IMR-90 (cell line): ENCODE measurements at regions not wholly inside any gene's neighbourhood (a gene's known extent, or its start where the extent isn't known, plus 50 kb on each side); places are given as distances from the start of the nearest gene placed in this dataset.

Source experiments
- ATAC-seq: fragments of 200-7000 bp; cut with Tn5 transposase; 2 replicates; pipeline ENCODE4 v1.9.1; 2020; ENCODE audit warnings: low read depth, mild to moderate bottlenecking, moderate library complexity
- BruUV-seq: library from RNA; stranded (reverse); fragments of 400-500 nt; replicated peaks from 2 replicates; lab custom pipeline; 2021; lab: Mats Ljungman, UMichigan
- CTCF ChIA-PET: fragments of 300-600 bp; formaldehyde crosslinking; extraction: SDS; loops from one replicate; lab custom pipeline; 2021; ENCODE audit warnings: antibody characterized with exemption; lab: Yijun Ruan, JAX
- POLR2A ChIA-PET: fragments of 300-600 bp; sonication (Branson Sonifier 250); formaldehyde crosslinking; loops from one replicate; lab custom pipeline; 2022; ENCODE audit warnings: antibody characterized with exemption; ENCODE audit not compliant: unreplicated experiment; lab: Charles Lee
- DNase-seq: peaks from one replicate; pipeline ENCODE4 v3.0.0; 2013
- H2AFZ ChIP-seq: replicated peaks from 2 replicates; pipeline ENCODE3; 2013; ENCODE audit warnings: low read length, mild to moderate bottlenecking; ENCODE audit not compliant: poor library complexity
- H2AK5ac ChIP-seq: 2 replicates; pipeline ENCODE4 v1.6.1; 2013; ENCODE audit warnings: low read depth, low read length, inconsistent platforms
- H2AK9ac ChIP-seq: replicated peaks from 2 replicates; pipeline ENCODE3; 2013; ENCODE audit warnings: mild to moderate bottlenecking, low read depth, low read length, moderate library complexity; ENCODE audit not compliant: poor library complexity
- H2BK120ac ChIP-seq: 2 replicates; pipeline ENCODE4 v1.6.1; 2013; ENCODE audit warnings: low read depth, low read length, inconsistent platforms
- H2BK15ac ChIP-seq: 3 replicates; pipeline ENCODE4 v1.6.1; 2013; ENCODE audit warnings: low read depth, low read length, inconsistent platforms
- H2BK20ac ChIP-seq: 2 replicates; pipeline ENCODE4 v1.6.1; 2013; ENCODE audit warnings: low read depth, mild to moderate bottlenecking, inconsistent platforms, low read length, moderate library complexity
- H2BK5ac ChIP-seq: 2 replicates; pipeline ENCODE4 v1.6.1; 2013; ENCODE audit warnings: mild to moderate bottlenecking, low read depth, low read length, inconsistent platforms; ENCODE audit not compliant: poor library complexity, severe bottlenecking
- H3K14ac ChIP-seq: replicated peaks from 2 replicates; pipeline ENCODE4 v1.6.1; 2013; ENCODE audit warnings: low read depth, low read length, inconsistent platforms
- H3K18ac ChIP-seq: 2 replicates; pipeline ENCODE4 v1.6.1; 2013; ENCODE audit warnings: low read depth, low read length, control low read depth
- H3K23ac ChIP-seq: 2 replicates; pipeline ENCODE4 v1.6.1; 2013; ENCODE audit warnings: low read depth, low read length, inconsistent platforms
- H3K27ac ChIP-seq: 2 replicates; pipeline ENCODE4 v1.5.1; 2013; ENCODE audit warnings: mild to moderate bottlenecking, control low read depth, low read length; ENCODE audit not compliant: insufficient read depth
- H3K27me3 ChIP-seq: 2 replicates; pipeline ENCODE4 v1.6.1; 2013; ENCODE audit warnings: low read length; ENCODE audit not compliant: control insufficient read depth, insufficient read depth
- H3K36me3 ChIP-seq: 2 replicates; pipeline ENCODE4 v1.6.1; 2013; ENCODE audit warnings: low read length, mixed read lengths; ENCODE audit not compliant: control insufficient read depth, insufficient read depth
- H3K4ac ChIP-seq: 2 replicates; pipeline ENCODE4 v1.6.1; 2013; ENCODE audit warnings: low read depth, low read length, inconsistent platforms
- H3K4me1 ChIP-seq: 2 replicates; pipeline ENCODE4 v1.6.1; 2013; ENCODE audit warnings: low read length, mixed read lengths; ENCODE audit not compliant: control insufficient read depth, insufficient read depth
- H3K4me2 ChIP-seq: 2 replicates; pipeline ENCODE4 v1.6.1; 2013; ENCODE audit warnings: low read depth, mild to moderate bottlenecking, control low read depth, low read length, moderate library complexity
- H3K4me3 ChIP-seq: 2 replicates; pipeline ENCODE4 v1.5.1; 2013; ENCODE audit warnings: low read depth, mild to moderate bottlenecking, control low read depth, low read length, moderate library complexity; ENCODE audit not compliant: insufficient read depth
- H3K56ac ChIP-seq: 2 replicates; pipeline ENCODE4 v1.6.1; 2013; ENCODE audit warnings: low read length, inconsistent platforms; ENCODE audit not compliant: insufficient read depth; ENCODE audit errors: extremely low read depth
- H3K79me1 ChIP-seq, 2 experiments: 2 replicates each; pipeline ENCODE4 v1.6.1; 2013; ENCODE audit warnings: low read length in 2 of 2, inconsistent platforms in 1 of 2, low read depth in 1 of 2
- H3K9ac ChIP-seq: 2 replicates; pipeline ENCODE4 v1.6.1; 2013; ENCODE audit warnings: low read depth, low read length, control low read depth
- H3K9me1 ChIP-seq: 2 replicates; pipeline ENCODE4 v1.6.1; 2013; ENCODE audit warnings: low read length, inconsistent platforms; ENCODE audit not compliant: insufficient read depth
- H3K9me3 ChIP-seq: 2 replicates; pipeline ENCODE4 v1.6.1; 2013; ENCODE audit warnings: low read length; ENCODE audit not compliant: control insufficient read depth, insufficient read depth
- H4K20me1 ChIP-seq: 2 replicates; pipeline ENCODE4 v1.6.1; 2013; ENCODE audit warnings: low read length, inconsistent platforms; ENCODE audit not compliant: insufficient read depth
- H4K5ac ChIP-seq: 2 replicates; pipeline ENCODE4 v1.6.1; 2013; ENCODE audit warnings: mild to moderate bottlenecking, low read depth, low read length, control low read depth
- H4K8ac ChIP-seq, 2 experiments: 2 replicates each; pipeline ENCODE4 v1.6.1; 2013; ENCODE audit warnings: low read depth in 2 of 2, low read length in 2 of 2, control low read depth in 1 of 2, inconsistent platforms in 1 of 2
- H4K91ac ChIP-seq: 2 replicates; pipeline ENCODE4 v1.6.1; 2013; ENCODE audit warnings: low read depth, low read length, inconsistent platforms; ENCODE audit not compliant: insufficient read depth
- BHLHE40 ChIP-seq: fragments of 150-350 bp; IDR thresholded peaks from 2 replicates; pipeline ENCODE4 v1.6.1; 2016; ENCODE audit warnings: mild to moderate bottlenecking, low read depth, low read length
- CEBPB ChIP-seq: IDR thresholded peaks from 2 replicates; pipeline ENCODE4 v1.6.1; 2012; ENCODE audit warnings: low read depth, low read length, improper control_type of control experiment
- CHD1 ChIP-seq: IDR thresholded peaks from 2 replicates; pipeline ENCODE4 v1.6.1; 2012; ENCODE audit warnings: low read depth, low read length, improper control_type of control experiment
- CTCF ChIP-seq: conservative IDR thresholded peaks from 2 replicates; pipeline ENCODE4 v1.5.1; 2012; ENCODE audit warnings: mild to moderate bottlenecking, low read depth, low read length, improper control_type of control experiment
- ELK1 ChIP-seq: fragments of 150-350 bp; IDR thresholded peaks from 2 replicates; pipeline ENCODE4 v1.6.1; 2016; ENCODE audit warnings: low read depth, mild to moderate bottlenecking, low read length, moderate library complexity, borderline replicate concordance
- FOS ChIP-seq: fragments of 150-350 bp; IDR thresholded peaks from 2 replicates; pipeline ENCODE4 v1.6.1; 2016; ENCODE audit warnings: low read depth, low read length
- MAZ ChIP-seq: IDR thresholded peaks from 2 replicates; pipeline ENCODE4 v1.6.1; 2012; ENCODE audit warnings: low read depth, mild to moderate bottlenecking, low read length, improper control_type of control experiment, moderate library complexity, borderline replicate concordance
- MXI1 ChIP-seq: IDR thresholded peaks from 2 replicates; pipeline ENCODE4 v1.6.1; 2012; ENCODE audit warnings: low read depth, mild to moderate bottlenecking, low read length, moderate library complexity, borderline replicate concordance
- NFE2L2 ChIP-seq: fragments of 150-350 bp; IDR thresholded peaks from 2 replicates; pipeline ENCODE4 v1.6.1; 2016; ENCODE audit warnings: low read depth, mild to moderate bottlenecking, low read length
- POLR2A ChIP-seq: IDR thresholded peaks from 2 replicates; pipeline ENCODE4 v1.6.1; 2012; ENCODE audit warnings: mild to moderate bottlenecking, low read depth, low read length
- RCOR1 ChIP-seq: IDR thresholded peaks from 2 replicates; pipeline ENCODE4 v1.6.1; 2012; ENCODE audit warnings: mild to moderate bottlenecking, low read length, improper control_type of control experiment; ENCODE audit not compliant: insufficient replicate concordance
- RFX5 ChIP-seq: IDR thresholded peaks from 2 replicates; pipeline ENCODE4 v1.8.0; 2012; ENCODE audit warnings: low read depth, mild to moderate bottlenecking, low read length, moderate library complexity
- SMC3 ChIP-seq: fragments of 150-350 bp; IDR thresholded peaks from 2 replicates; pipeline ENCODE4 v1.6.1; 2016; ENCODE audit warnings: low read depth, mild to moderate bottlenecking, antibody characterized with exemption, low read length, moderate library complexity
- USF2 ChIP-seq: fragments of 150-350 bp; IDR thresholded peaks from 2 replicates; pipeline ENCODE4 v1.6.1; 2017; ENCODE audit warnings: mild to moderate bottlenecking, antibody characterized with exemption, low read length, low read depth
- WGBS, 2 experiments: methylation state at CpG; one replicate each; pipeline versions ENCODE4 v1.1.5 to v1.1.7; 2013; ENCODE audit warnings: missing lambda C conversion rate in 2 of 2; ENCODE audit not compliant: insufficient read length in 1 of 2; ENCODE audit errors: extremely low coverage in 2 of 2; 5-methylcytosine and 5-hydroxymethylcytosine counted together
- dilution Hi-C: fragments of 300-500 bp; cut with HindIII; formaldehyde crosslinking; loops from one replicate; pipeline ENCODE4 v1.14.3; 2018; ENCODE audit warnings: low sequenced_read_pairs; ENCODE audit not compliant: unreplicated experiment
- in situ Hi-C: fragments of 300-500 bp; cut with MboI; formaldehyde crosslinking; loops from 3 replicates; pipeline ENCODE4 v1.14.3; 2019; ENCODE audit warnings: low sequenced_read_pairs, inconsistent platforms, mixed read lengths
- intact Hi-C: fragments of 100-400 bp; cut with micrococcal nuclease; formaldehyde crosslinking; loops from 2 replicates; pipeline ENCODE4 v1.10.0; 2022

GRCh38 chr17:77558846-77559626, 399.5 kb upstream of the TNRC6C start:
- Histone ChIP-seq H3K4me1 (no peaks in the 10 kb centered on the region), H3K4me2 (no peak overlapping the region), H3K4ac (no peak overlapping the region), H2AFZ (no peak overlapping the region), H3K56ac (no peak overlapping the region), H3K27ac (no peak overlapping the region), H3K4me3 (no peak overlapping the region), H3K9ac (no peak overlapping the region), H2BK5ac (no peak overlapping the region), H3K9me1 (no peaks in the 10 kb centered on the region), H3K27me3 (peaks cover 46% of the 10 kb centered on the region), H3K79me1 (no peaks in the 10 kb centered on the region), H2BK120ac (no peak overlapping the region), H2BK15ac (no peak overlapping the region), H4K5ac (no peak overlapping the region), H4K91ac (no peak overlapping the region), H2BK20ac (no peak overlapping the region), H2AK5ac (no peak overlapping the region), H3K36me3 (no peaks in the 10 kb centered on the region), H3K18ac (no peak overlapping the region), H4K20me1 (no peaks in the 10 kb centered on the region), H4K8ac (no peak overlapping the region), H3K14ac (no peak overlapping the region), H3K23ac (no peak overlapping the region), H3K9me3 (peaks cover 4% of the 10 kb centered on the region), H2AK9ac (no peak overlapping the region)
- CTCF ChIA-PET: interaction anchor here (0.6 to 0.7 kb wide), 2 partner anchors 371 to 404 kb away, joined by 3 read pairs; no protein-coding TSS in a partner anchor
- DNase-seq (peak; percentile 9), ATAC-seq (no peak)
- intact Hi-C loops: no loop called here
- in situ Hi-C loops: no loop called here
- no TSS peak for BruUV-seq
- WGBS, 2 experiments: 50% methylated on average over 2 of the region's 12 CpGs; no CpG with 5 or more reads in 1 of the 2 experiments
- POLR2A ChIA-PET: no interaction called here
- TF ChIP-seq SMC3 (no peak), MXI1 (no peak), CEBPB (no peak), BHLHE40 (no peak), CHD1 (no peak), MAZ (no peak), FOS (no peak), RCOR1 (no peak), CTCF (no peak), POLR2A (no peak), ELK1 (no peak), NFE2L2 (no peak), RFX5 (no peak), USF2 (no peak)
- dilution Hi-C loops: no loop called here
